Brain microvascular endothelial cell (primary cell): ENCODE measurements at regions not wholly inside any gene's neighbourhood (a gene's known extent, or its start where the extent isn't known, plus 50 kb on each side); places are given as distances from the start of the nearest gene placed in this dataset.

Experiments used
- DNase-seq: peaks from one replicate; pipeline ENCODE4 v3.0.0-alpha.2; 2020
- H3K27ac ChIP-seq: fragments of 250-450 bp; sonication (Bioruptor Pico); 2 replicates; pipeline ENCODE4 v1.5.1; 2020; ENCODE audit warnings: mild to moderate bottlenecking, moderate library complexity
- H3K27me3 ChIP-seq: fragments of 250-450 bp; sonication (Bioruptor Pico); replicated peaks from 2 replicates; pipeline ENCODE4 v1.5.1; 2020; ENCODE audit warnings: mild to moderate bottlenecking
- H3K36me3 ChIP-seq: fragments of 250-450 bp; sonication (Bioruptor Pico); replicated peaks from 2 replicates; pipeline ENCODE4 v1.5.1; 2020; ENCODE audit warnings: mild to moderate bottlenecking
- H3K4me3 ChIP-seq: 2 replicates; pipeline ENCODE4 v1.5.1; 2011; ENCODE audit warnings: low read depth, mild to moderate bottlenecking, control low read depth, low read length, moderate library complexity
- CTCF ChIP-seq: IDR thresholded peaks from 2 replicates; pipeline ENCODE4 v1.5.1; 2011; ENCODE audit warnings: low read depth, mild to moderate bottlenecking, moderate library complexity, low read length, control low read depth, inconsistent platforms; ENCODE audit errors: missing control alignments
- in situ Hi-C: cut with HindIII; loops from 2 replicates; pipeline ENCODE4 v1.10.0; 2017; ENCODE audit warnings: low sequenced_read_pairs, low pct_ligation_motif_present

- Histone ChIP-seq H3K27me3 (no peaks in the 10 kb centered on the region), H3K36me3 (no peaks in the 10 kb centered on the region), H3K4me3 (no peak overlapping the region), H3K27ac (no peak overlapping the region)
- TF ChIP-seq CTCF: no peak
- no peak for DNase-seq
- in situ Hi-C loops: no loop called here
Measured at GRCh38 chr11:86134580-86135318, 65.9 kb upstream of the PICALM start.

GRCh38 chr11:86132667-86133249, 63.9 kb upstream of the PICALM start:
- Histone ChIP-seq H3K36me3 (no peaks in the 10 kb centered on the region), H3K4me3 (no peak overlapping the region), H3K27ac (no peak overlapping the region), H3K27me3 (no peaks in the 10 kb centered on the region)
- in situ Hi-C loops: no loop called here
- TF ChIP-seq CTCF: no peak
- DNase-seq: no peak

- Histone ChIP-seq H3K4me3 (no peak overlapping the region), H3K27me3 (no peaks in the 10 kb centered on the region), H3K36me3 (no peaks in the 10 kb centered on the region), H3K27ac (no peak overlapping the region)
- no peak for DNase-seq
- in situ Hi-C loops: no loop called here
- no peak for TF ChIP-seq CTCF
Measured at GRCh38 chr11:86129740-86130540, 61.1 kb upstream of the PICALM start.

GRCh38 chr11:86128914-86129313, 60.0 kb upstream of the PICALM start:
- no peaks in the 10 kb centered on the region for H3K27me3 ChIP-seq
- no peaks in the 10 kb centered on the region for H3K36me3 ChIP-seq
- no peak for TF ChIP-seq CTCF
- in situ Hi-C loops: no loop called here
- no peak for DNase-seq
- H3K4me3 ChIP-seq: no peak overlapping the region
- H3K27ac ChIP-seq: no peak overlapping the region

- H3K27me3 ChIP-seq: no peaks in the 10 kb centered on the region
- no peak overlapping the region for H3K27ac ChIP-seq
- in situ Hi-C loops: no loop called here
- TF ChIP-seq CTCF: no peak
- H3K4me3 ChIP-seq: no peak overlapping the region
- DNase-seq: no peak
- H3K36me3 ChIP-seq: no peaks in the 10 kb centered on the region
Measured at GRCh38 chr11:86126862-86127261, 58.0 kb upstream of the PICALM start.
